ENCODE measurements at regions not wholly inside any gene's neighbourhood (a gene's known extent, or its start where the extent isn't known, plus 50 kb on each side); places are given as distances from the start of the nearest gene placed in this dataset.

DNA sequence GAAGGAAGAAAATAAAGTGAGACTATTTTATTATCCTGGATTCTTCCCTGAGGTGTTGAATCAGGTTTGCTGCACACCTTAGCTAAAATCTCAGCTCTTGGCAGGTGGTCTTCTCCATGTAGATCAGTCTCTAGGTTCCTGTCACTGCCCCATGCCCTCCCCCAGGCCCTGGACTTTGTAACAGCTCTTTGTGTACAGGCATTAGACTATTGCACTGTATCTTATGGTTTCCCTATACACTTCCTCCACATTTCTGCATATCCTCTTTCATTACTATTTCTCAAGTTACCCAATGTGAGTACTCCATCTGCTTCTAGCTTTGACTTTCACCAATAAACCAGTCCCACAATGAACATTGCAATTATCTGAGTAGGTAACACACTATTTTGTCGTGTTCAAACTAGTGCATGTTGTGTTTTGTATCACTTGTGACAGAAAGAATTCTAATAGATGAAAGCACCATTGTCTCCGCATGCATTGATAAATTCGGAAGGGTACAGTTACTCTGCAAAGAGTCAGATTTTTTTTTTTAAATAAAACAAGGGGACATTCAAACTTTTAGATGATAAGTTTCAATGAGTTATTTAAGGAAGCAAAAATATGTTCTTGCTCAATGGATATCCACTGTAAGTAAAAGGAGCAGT lies 1348.7 kb upstream of the C9orf72 start:
- Histone ChIP-seq H3K36me3 (no peaks in the 10 kb centered on the region), H3K4me3 (no peak overlapping the region), H3K79me2 (ENCODE audit: low read depth) (no peaks in the 10 kb centered on the region), H3K9me3 (ENCODE audit: low read depth) (no peaks in the 10 kb centered on the region), H4K20me1 (ENCODE audit: low read depth) (no peaks in the 10 kb centered on the region), H3K9ac (no peak overlapping the region), H3K4me1 (no peaks in the 10 kb centered on the region), H3K27ac (no peak overlapping the region), H3F3A (ENCODE audit: low read depth) (no peaks in the 10 kb centered on the region), H3K4me2 (no peak overlapping the region), H3K27me3 (no peaks in the 10 kb centered on the region), H2AFZ (replicated peaks) (peak overlapping the region; percentile 57)
- Mint-ChIP-seq H3K9me3 (no peaks in the 10 kb centered on the region), H3K27ac (no peak overlapping the region), H3K27me3 (ENCODE audit: insufficient read depth, low read depth) (peaks cover 4% of the 10 kb centered on the region), H3K4me3 (no peak overlapping the region), H3K4me1 (no peaks in the 10 kb centered on the region), H3K36me3 (no peaks in the 10 kb centered on the region)
- no peak for DNase-seq (ENCODE audit: low spot score)
- TF ChIP-seq, protein P1, sequence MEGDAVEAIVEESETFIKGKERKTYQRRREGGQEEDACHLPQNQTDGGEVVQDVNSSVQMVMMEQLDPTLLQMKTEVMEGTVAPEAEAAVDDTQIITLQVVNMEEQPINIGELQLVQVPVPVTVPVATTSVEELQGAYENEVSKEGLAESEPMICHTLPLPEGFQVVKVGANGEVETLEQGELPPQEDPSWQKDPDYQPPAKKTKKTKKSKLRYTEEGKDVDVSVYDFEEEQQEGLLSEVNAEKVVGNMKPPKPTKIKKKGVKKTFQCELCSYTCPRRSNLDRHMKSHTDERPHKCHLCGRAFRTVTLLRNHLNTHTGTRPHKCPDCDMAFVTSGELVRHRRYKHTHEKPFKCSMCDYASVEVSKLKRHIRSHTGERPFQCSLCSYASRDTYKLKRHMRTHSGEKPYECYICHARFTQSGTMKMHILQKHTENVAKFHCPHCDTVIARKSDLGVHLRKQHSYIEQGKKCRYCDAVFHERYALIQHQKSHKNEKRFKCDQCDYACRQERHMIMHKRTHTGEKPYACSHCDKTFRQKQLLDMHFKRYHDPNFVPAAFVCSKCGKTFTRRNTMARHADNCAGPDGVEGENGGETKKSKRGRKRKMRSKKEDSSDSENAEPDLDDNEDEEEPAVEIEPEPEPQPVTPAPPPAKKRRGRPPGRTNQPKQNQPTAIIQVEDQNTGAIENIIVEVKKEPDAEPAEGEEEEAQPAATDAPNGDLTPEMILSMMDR (IDR thresholded peaks at IDR 0.05): no peak
- no peak for TF ChIP-seq EZH2 (IDR thresholded peaks at IDR 0.05)
- TF ChIP-seq EZH2phosphoT487 (IDR thresholded peaks at IDR 0.05): no peak

DNA sequence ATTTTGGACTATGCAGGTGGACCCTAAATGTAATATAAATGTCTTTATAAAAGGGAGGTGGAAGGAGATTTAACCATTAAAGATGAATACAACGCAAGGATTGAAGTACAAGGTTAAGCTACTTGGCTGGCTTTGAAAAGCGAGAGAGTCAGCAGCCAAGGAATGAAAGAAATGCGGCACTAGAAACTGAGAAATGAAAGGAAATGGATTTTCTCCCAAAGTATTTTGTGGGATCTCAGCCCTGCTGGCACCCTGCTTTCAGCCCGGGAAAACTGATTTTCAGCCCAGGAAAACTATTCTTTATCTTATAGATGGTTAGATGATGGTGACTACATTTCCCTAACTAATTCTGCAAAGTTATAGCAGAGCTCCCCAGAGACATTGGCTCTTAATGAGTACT lies 1349.6 kb upstream of the C9orf72 start:
- H3K27ac ChIP-seq: no peak overlapping the region
- Mint-ChIP-seq H3K27ac (no peak overlapping the region), H3K4me3 (no peak overlapping the region), H3K36me3 (no peaks in the 10 kb centered on the region), H3K9me3 (no peaks in the 10 kb centered on the region), H3K27me3 (ENCODE audit: insufficient read depth, low read depth) (peaks cover 4% of the 10 kb centered on the region), H3K4me1 (no peaks in the 10 kb centered on the region)
- TF ChIP-seq EZH2phosphoT487 (IDR thresholded peaks at IDR 0.05): no peak
- TF ChIP-seq, protein P1 (IDR thresholded peaks at IDR 0.05): no peak
- no peak for TF ChIP-seq EZH2 (IDR thresholded peaks at IDR 0.05)
- no peaks in the 10 kb centered on the region for H3K4me1 ChIP-seq
- H3K9ac ChIP-seq: no peak overlapping the region
- H3F3A ChIP-seq (ENCODE audit: low read depth): no peaks in the 10 kb centered on the region
- H3K9me3 ChIP-seq (ENCODE audit: low read depth): no peaks in the 10 kb centered on the region
- H3K4me2 ChIP-seq: no peak overlapping the region
- no peak overlapping the region for H3K4me3 ChIP-seq
- H4K20me1 ChIP-seq (ENCODE audit: low read depth): no peaks in the 10 kb centered on the region
- no peak for DNase-seq (ENCODE audit: low spot score)
- no peaks in the 10 kb centered on the region for H3K79me2 ChIP-seq (ENCODE audit: low read depth)
- no peaks in the 10 kb centered on the region for H3K27me3 ChIP-seq
- H3K36me3 ChIP-seq: no peaks in the 10 kb centered on the region
- no peak overlapping the region for H2AFZ ChIP-seq (replicated peaks)

DNA sequence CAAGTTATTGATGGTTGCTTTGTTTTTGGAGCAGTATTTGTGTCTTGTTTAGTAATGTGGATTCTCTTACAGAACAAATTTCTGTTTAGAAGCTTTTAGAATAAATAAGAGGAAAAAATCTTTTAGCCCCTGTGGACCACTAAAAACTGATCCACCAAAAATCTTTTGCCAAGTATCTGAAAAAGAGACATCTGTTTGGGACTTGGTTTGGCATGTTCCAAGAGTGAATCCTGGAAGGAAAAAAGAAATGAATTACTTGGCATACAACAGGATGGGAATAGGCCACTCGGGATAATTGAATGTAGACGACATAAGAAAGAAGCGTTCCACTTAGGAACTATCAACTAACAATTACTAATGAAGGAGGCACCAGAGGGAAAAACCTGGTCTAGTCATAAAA lies 1350.1 kb upstream of the C9orf72 start:
- no peak overlapping the region for H3K4me3 ChIP-seq
- H3K36me3 Mint-ChIP-seq: no peaks in the 10 kb centered on the region
- no peak for DNase-seq (ENCODE audit: low spot score)
- H3K4me1 Mint-ChIP-seq: no peaks in the 10 kb centered on the region
- no peak overlapping the region for H3K27ac Mint-ChIP-seq
- TF ChIP-seq EZH2phosphoT487 (IDR thresholded peaks at IDR 0.05): no peak
- TF ChIP-seq EZH2 (IDR thresholded peaks at IDR 0.05): no peak
- TF ChIP-seq, protein P1 (IDR thresholded peaks at IDR 0.05): no peak
- H3F3A ChIP-seq (ENCODE audit: low read depth): no peaks in the 10 kb centered on the region
- H3K4me2 ChIP-seq: no peak overlapping the region
- H3K27me3 Mint-ChIP-seq (ENCODE audit: insufficient read depth, low read depth): peaks cover 4% of the 10 kb centered on the region
- H3K4me3 Mint-ChIP-seq: no peak overlapping the region
- no peaks in the 10 kb centered on the region for H3K79me2 ChIP-seq (ENCODE audit: low read depth)
- H3K27me3 ChIP-seq: no peaks in the 10 kb centered on the region
- H3K27ac ChIP-seq: no peak overlapping the region
- H4K20me1 ChIP-seq (ENCODE audit: low read depth): no peaks in the 10 kb centered on the region
- no peaks in the 10 kb centered on the region for H3K36me3 ChIP-seq
- H3K9me3 Mint-ChIP-seq: no peaks in the 10 kb centered on the region
- no peaks in the 10 kb centered on the region for H3K4me1 ChIP-seq
- no peak overlapping the region for H3K9ac ChIP-seq
- no peak overlapping the region for H2AFZ ChIP-seq (replicated peaks)
- H3K9me3 ChIP-seq (ENCODE audit: low read depth): no peaks in the 10 kb centered on the region

All from neural progenitor cell (in vitro differentiated cells).